ENCODE measurements at regions not wholly inside any gene's neighbourhood (a gene's known extent, or its start where the extent isn't known, plus 50 kb on each side); places are given as distances from the start of the nearest gene placed in this dataset.

DNA sequence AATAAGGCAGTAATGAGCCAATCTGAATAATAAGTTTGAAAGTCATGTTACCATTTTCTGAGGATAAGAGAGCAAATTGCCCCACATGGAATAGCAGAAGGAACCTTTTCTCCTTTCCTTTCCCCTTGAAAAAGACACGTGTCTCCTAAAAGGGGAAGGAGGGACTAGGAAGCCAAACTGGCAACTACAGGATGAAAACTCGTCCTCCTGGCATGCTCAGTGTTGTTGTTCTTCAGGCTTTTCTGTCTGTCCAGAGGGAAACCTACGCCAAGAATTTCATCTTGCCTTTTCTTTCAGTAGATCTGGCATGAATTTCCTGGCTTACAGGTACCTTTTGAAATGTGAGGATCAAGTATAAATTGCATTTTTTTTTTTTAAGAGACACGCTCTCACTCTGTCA, 355.9 kb upstream of the TLE4 start:
- H3K4me3 ChIP-seq (ENCODE audit: low read depth, low read length) = no peak overlapping the region
- no peak for DNase-seq (ENCODE audit: low read depth)
- TF ChIP-seq, protein P1, sequence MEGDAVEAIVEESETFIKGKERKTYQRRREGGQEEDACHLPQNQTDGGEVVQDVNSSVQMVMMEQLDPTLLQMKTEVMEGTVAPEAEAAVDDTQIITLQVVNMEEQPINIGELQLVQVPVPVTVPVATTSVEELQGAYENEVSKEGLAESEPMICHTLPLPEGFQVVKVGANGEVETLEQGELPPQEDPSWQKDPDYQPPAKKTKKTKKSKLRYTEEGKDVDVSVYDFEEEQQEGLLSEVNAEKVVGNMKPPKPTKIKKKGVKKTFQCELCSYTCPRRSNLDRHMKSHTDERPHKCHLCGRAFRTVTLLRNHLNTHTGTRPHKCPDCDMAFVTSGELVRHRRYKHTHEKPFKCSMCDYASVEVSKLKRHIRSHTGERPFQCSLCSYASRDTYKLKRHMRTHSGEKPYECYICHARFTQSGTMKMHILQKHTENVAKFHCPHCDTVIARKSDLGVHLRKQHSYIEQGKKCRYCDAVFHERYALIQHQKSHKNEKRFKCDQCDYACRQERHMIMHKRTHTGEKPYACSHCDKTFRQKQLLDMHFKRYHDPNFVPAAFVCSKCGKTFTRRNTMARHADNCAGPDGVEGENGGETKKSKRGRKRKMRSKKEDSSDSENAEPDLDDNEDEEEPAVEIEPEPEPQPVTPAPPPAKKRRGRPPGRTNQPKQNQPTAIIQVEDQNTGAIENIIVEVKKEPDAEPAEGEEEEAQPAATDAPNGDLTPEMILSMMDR (conservative IDR thresholded peaks at IDR 0.05; ENCODE audit: low read depth, low read length) = no peak

DNA sequence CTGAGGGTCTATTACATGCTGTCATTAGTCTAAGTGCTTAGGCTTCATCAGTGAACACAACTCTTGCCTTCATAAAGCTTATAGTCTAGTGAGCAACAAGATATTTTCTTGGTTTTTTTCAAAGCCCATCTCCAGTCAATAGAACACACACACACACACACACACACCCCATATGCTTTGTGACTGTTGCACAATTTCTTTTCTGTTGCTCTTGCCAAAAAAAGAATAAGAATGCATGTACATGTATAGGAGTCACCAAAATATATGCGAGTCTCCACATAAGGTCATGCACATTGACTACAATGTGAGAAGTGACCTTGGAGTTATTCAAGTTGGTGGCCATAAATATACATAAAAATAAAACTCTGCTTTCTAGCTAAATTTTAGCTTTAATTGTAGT, 351.5 kb upstream of the TLE4 start:
- no peak overlapping the region for H3K4me3 ChIP-seq (ENCODE audit: low read depth, low read length)
- peak; percentile 28 for DNase-seq (ENCODE audit: low read depth)
- TF ChIP-seq, protein P1 (conservative IDR thresholded peaks at IDR 0.05; ENCODE audit: low read depth, low read length) = no peak

DNA sequence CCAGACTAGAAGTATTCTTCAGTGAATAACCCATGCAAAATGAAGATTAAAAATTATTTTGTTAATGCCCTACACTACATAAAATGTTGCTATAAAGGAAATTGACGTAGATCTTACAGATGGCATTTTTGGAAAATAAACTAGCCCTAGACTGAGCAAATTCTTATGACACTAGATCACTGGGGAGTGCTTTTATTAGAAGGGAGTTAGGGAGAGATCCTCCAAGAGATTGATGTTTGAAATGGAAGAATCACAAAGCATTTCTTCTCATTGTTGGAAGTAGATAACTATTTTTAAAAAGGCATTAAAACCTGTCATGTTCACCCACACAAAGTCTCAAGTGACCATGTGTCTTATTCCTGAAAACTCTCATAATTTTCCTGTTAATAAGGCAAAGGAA, 351.1 kb upstream of the TLE4 start:
- DNase-seq (ENCODE audit: low read depth) = peak; percentile 56
- H3K4me3 ChIP-seq (ENCODE audit: low read depth, low read length) = no peak overlapping the region
- TF ChIP-seq, protein P1 (conservative IDR thresholded peaks at IDR 0.05; ENCODE audit: low read depth, low read length) = no peak

DNA sequence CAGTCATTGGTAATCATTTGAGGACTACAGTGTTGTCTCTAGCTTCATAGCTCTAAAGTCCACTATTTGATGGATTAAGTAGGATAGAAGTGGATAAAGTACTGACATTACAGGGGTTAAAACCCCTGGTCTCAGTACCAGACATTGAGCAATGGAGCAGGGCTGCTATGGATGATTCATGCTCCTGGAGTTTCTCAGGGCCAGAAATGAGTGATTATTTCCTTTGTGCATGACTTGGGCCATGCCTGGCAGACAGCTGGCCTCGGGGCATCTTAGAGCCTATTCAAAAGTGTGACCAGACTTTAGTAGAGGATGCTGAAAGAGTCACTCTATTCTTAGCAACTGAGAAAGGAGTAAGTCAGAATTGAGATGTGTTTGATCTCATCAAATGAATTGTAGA, 350.7 kb upstream of the TLE4 start:
- H3K4me3 ChIP-seq (ENCODE audit: low read depth, low read length) = no peak overlapping the region
- TF ChIP-seq, protein P1 (conservative IDR thresholded peaks at IDR 0.05; ENCODE audit: low read depth, low read length) = no peak
- peak; percentile 87 for DNase-seq (ENCODE audit: low read depth)

DNA sequence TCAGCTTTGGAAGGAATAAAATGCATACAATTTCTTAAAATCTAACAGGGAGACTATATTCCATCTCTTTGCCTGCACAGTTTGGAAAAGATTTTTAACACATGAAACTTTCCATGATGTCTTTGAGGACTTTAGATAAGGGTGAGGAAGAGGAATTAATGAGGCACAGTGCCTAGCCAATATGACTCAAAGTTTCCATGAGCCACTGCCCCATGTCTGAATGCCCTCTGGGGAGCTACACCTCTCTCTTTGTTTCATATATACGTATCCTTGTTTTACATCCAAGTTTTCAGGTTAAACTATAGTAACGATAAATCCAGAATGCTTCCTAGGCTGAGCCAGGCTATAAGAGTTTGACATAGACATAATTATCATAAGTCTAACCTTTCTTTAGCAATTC, 349.3 kb upstream of the TLE4 start:
- no peak overlapping the region for H3K4me3 ChIP-seq (ENCODE audit: low read depth, low read length)
- no peak for DNase-seq (ENCODE audit: low read depth)
- TF ChIP-seq, protein P1 (conservative IDR thresholded peaks at IDR 0.05; ENCODE audit: low read depth, low read length) = no peak

DNA sequence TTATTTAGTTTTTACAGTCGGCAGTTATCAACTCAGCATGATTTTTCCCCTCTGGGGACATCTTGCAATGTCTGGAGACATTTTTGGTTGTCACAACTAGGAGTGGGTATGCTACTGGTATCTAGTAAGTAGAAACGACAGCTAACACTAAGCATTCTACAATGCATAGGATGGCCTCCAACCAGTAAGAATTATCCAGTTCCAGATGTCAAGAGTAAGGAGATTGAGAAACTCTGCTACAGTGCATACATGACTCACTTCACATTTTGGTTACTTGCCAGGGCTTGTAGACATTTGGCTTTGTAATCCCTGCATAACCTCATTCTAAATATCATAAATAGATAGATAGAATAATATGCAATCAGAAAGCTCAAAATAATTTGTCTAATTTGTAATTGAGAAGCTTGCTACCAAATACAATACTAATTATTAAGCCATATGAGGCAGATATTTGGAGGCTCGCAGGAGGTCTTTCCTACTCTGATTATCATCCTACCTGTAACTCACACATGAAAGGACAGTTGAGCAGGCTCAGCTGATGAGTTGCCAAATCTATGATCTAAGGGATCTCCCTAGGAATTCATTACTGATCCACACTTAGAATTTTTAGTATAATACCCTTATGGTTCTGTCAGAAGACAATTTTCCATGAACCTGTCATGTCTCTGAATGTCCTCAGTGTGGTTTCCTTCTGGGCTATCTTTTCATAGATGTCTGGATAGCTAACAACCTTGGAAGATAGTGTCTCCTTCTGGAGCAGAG, 346.9 kb upstream of the TLE4 start:
- peak; percentile 95 for DNase-seq (ENCODE audit: low read depth)
- no peak overlapping the region for H3K4me3 ChIP-seq (ENCODE audit: low read depth, low read length)
- TF ChIP-seq, protein P1 (conservative IDR thresholded peaks at IDR 0.05; ENCODE audit: low read depth, low read length) = no peak

DNA sequence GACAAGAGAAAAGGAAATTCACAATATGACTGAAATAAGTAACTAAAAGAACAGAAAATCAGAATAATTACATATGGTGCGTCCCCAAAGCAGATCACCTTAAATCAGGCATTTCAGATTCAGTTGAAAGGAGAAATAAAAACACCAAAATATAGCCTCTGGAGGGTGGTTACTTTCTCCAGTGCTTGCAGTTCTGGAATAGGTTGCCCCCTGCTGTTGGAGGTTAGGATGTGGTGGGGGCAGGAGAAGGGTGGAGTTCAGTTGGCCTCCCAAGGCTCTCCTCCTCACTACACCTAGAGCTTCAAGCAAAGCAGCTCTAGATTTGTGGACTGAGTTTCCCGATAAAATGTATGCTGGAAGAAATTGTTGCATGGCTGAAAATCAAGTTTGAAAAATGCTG, 338.2 kb upstream of the TLE4 start:
- TF ChIP-seq, protein P1 (conservative IDR thresholded peaks at IDR 0.05; ENCODE audit: low read depth, low read length) = peak; percentile 82
- DNase-seq (ENCODE audit: low read depth) = peak; percentile 79
- H3K4me3 ChIP-seq (ENCODE audit: low read depth, low read length) = no peak overlapping the region
